Pancreas (tissue), 10 donors: ENCODE measurements at regions not wholly inside any gene's neighbourhood (a gene's known extent, or its start where the extent isn't known, plus 50 kb on each side); places are given as distances from the start of the nearest gene placed in this dataset.
A peak's percentile ranks its signal among the peaks of the same experiment; 100 is the strongest.

Source experiments
- ATAC-seq, 4 donors: fragments of 200-7000 bp; cut with Tn5 transposase; one replicate each; pipeline versions ENCODE4 v1.8.0 to v1.9.1; 2020; ENCODE audit warnings: mild to moderate bottlenecking in 4 of 4, moderate library complexity in 4 of 4
- DNase-seq, 6 donors: peaks; one replicate each; pipeline ENCODE4 v3.0.0-alpha.2; 2020
- FAIRE-seq: peaks from 2 replicates; lab custom pipeline; 2012; peaks lifted over from hg19 to GRCh38; lab: Jason Lieb, UNC
- H3K27ac ChIP-seq, 4 donors: fragments of 200-600 bp; sonication (generic); 1 replicate in 3 of 4; 2 replicates in 1 of 4; pipeline versions ENCODE4 v1.5.0 to v1.8.0; 2020
- H3K27me3 ChIP-seq, 4 donors: fragments of 200-600 bp; one replicate each; pipeline ENCODE4 v1.8.0; 2021
- H3K36me3 ChIP-seq, 3 donors: fragments of 200-600 bp; sonication (generic) in 1 of 3; one replicate each; pipeline versions ENCODE4 v1.5.0 to v1.8.0; 2020 to 2021
- H3K4me1 ChIP-seq, 3 donors: fragments of 200-600 bp; one replicate each; pipeline ENCODE4 v1.8.0; 2021
- H3K4me3 ChIP-seq, 4 donors: fragments of 200-600 bp; sonication (generic) in 2 of 4; one replicate each; pipeline versions ENCODE4 v1.5.0 to v1.8.0; 2020 to 2021
- H3K9me3 ChIP-seq, 4 donors: fragments of 200-600 bp; one replicate each; pipeline ENCODE4 v1.8.0; 2021
- CTCF ChIP-seq, 4 donors: fragments of 200-600 bp; sonication (generic) in 3 of 4; IDR thresholded peaks; one replicate each; pipeline versions ENCODE4 v1.5.0 to v1.8.0; 2021; ENCODE audit warnings: antibody characterized with exemption in 4 of 4
- WGBS, 2 donors: extraction: QIAGEN DNeasy Blood & Tissue Kit; methylation state at CpG; one replicate each; pipeline ENCODE4 v1.1.7; 2013; 5-methylcytosine and 5-hydroxymethylcytosine counted together
- intact Hi-C, 3 donors: fragments of 100-400 bp; cut with DNase I; formaldehyde crosslinking; loops; one replicate each; pipeline versions ENCODE4 v1.11.1 to v1.14.2; 2022
- donor health status: healthy with polysubstance abuse.
- donor health status: DM: no; HTN: no; CAD: no; lungs with moderate emphysema.
- donor health status: DM: no; HTN: no; CAD: no.
- donor health status: control.
- donor health status: control.
- donor health status: Bipolar disorder and iron deficiency.
- donor health status: DM: yes; HTN: yes; CAD: no.
- donor health status: DM: no; HTN: no; CAD: no.
- donor health status: DM: no; HTN: no; CAD: no.
- donor health status: DM: yes; HTN: yes; CAD: no.

GRCh38 chr14:101118746-101119591 lies 215.4 kb upstream of the RTL1 start:
- no peak for TF ChIP-seq CTCF (IDR thresholded peaks at IDR 0.05)
- WGBS, 2 donors, result 63 to 66% methylated on average over 20 of the region's 20 CpGs
- Histone ChIP-seq H3K36me3 (no peaks in the 10 kb centered on the region), H3K9me3 (no peaks in the 10 kb centered on the region), H3K27ac (no peak overlapping the region), H3K4me3 (no peak overlapping the region), H3K27me3 (no peaks in the 10 kb centered on the region), H3K4me1 (no peaks in the 10 kb centered on the region)
- FAIRE-seq, result no peak
- DNase-seq, result no peak
- ATAC-seq, result no peak
- intact Hi-C loops, result no loop called here

- DNase-seq (no peak), ATAC-seq (no peak), FAIRE-seq (no peak)
- Histone ChIP-seq H3K9me3 (no peaks in the 10 kb centered on the region), H3K36me3 (no peaks in the 10 kb centered on the region), H3K27ac (no peak overlapping the region), H3K4me1 (no peaks in the 10 kb centered on the region), H3K27me3 (no peaks in the 10 kb centered on the region), H3K4me3 (peak overlapping the region in 1 of 4 donors; percentile 3)
- WGBS, 2 donors, result 49 to 55% methylated on average over 19 to 20 of the region's 20 CpGs
- intact Hi-C loops, result no loop called here
- no peak for TF ChIP-seq CTCF (IDR thresholded peaks at IDR 0.05)
Measured at GRCh38 chr14:101119830-101120571, 216.5 kb upstream of the RTL1 start.

GRCh38 chr14:101120641-101121507 lies 217.4 kb upstream of the RTL1 start:
- ATAC-seq, result peak in 3 of 4 donors; percentile 37 to 85 (median 75)
- DNase-seq, result peak in 3 of 6 donors; percentile 39 to 51 (median 46)
- no peak for TF ChIP-seq CTCF (IDR thresholded peaks at IDR 0.05)
- H3K4me3 ChIP-seq, result peak overlapping the region in 1 of 4 donors; percentile 3
- no peaks in the 10 kb centered on the region for H3K9me3 ChIP-seq
- WGBS, 2 donors, result 67 to 76% methylated on average over 19 of the region's 19 CpGs
- H3K36me3 ChIP-seq, result no peaks in the 10 kb centered on the region
- intact Hi-C loops, result no loop called here
- no peak for FAIRE-seq
- no peaks in the 10 kb centered on the region for H3K27me3 ChIP-seq
- peak overlapping the region in 2 of 4 donors; percentile 19 to 22 for H3K27ac ChIP-seq
- H3K4me1 ChIP-seq, result no peaks in the 10 kb centered on the region

GRCh38 chr14:101121508-101122139 lies 218.1 kb upstream of the RTL1 start:
- Histone ChIP-seq H3K4me1 (no peaks in the 10 kb centered on the region), H3K27me3 (no peaks in the 10 kb centered on the region), H3K36me3 (no peaks in the 10 kb centered on the region), H3K4me3 (no peak overlapping the region), H3K9me3 (no peaks in the 10 kb centered on the region), H3K27ac (no peak overlapping the region)
- FAIRE-seq (no peak), DNase-seq (peak in 2 of 6 donors; percentile 28 to 29), ATAC-seq (no peak)
- 78 to 84% methylated on average over 12 to 13 of the region's 13 CpGs for whole genome bisulfite sequencing, 2 donors
- TF ChIP-seq CTCF (IDR thresholded peaks at IDR 0.05), result no peak
- intact Hi-C loops, result no loop called here
